OCI-LY1 (cell line): ENCODE measurements at regions not wholly inside any gene's neighbourhood (a gene's known extent, or its start where the extent isn't known, plus 50 kb on each side); places are given as distances from the start of the nearest gene placed in this dataset.

Source experiments
- H2AFZ ChIP-seq: fragments of 200-600 bp; sonication (generic), shearing (Covaris generic); 2 replicates; pipeline ENCODE4 v1.6.0; 2014; ENCODE audit warnings: antibody characterized with exemption, mild to moderate bottlenecking, low read length
- H3F3A ChIP-seq: fragments of 200-600 bp; sonication (generic), shearing (Covaris generic); 2 replicates; pipeline ENCODE4 v1.6.0; 2014; ENCODE audit warnings: mild to moderate bottlenecking, antibody characterized with exemption, low read length, moderate library complexity; ENCODE audit not compliant: insufficient read depth
- H3K27ac ChIP-seq: fragments of 200-600 bp; sonication (generic); 2 replicates; pipeline ENCODE4 v1.5.1; 2014; ENCODE audit warnings: low read length, mixed run types, mild to moderate bottlenecking, low read depth; ENCODE audit not compliant: poor library complexity, severe bottlenecking
- H3K27me3 ChIP-seq: fragments of 200-600 bp; sonication (generic); 2 replicates; pipeline ENCODE4 v1.6.0; 2014; ENCODE audit warnings: antibody characterized with exemption, mild to moderate bottlenecking, low read length, moderate library complexity; ENCODE audit not compliant: insufficient read depth
- H3K36me3 ChIP-seq: fragments of 200-600 bp; sonication (generic); 2 replicates; pipeline ENCODE4 v1.6.1; 2014; ENCODE audit warnings: mild to moderate bottlenecking, antibody characterized with exemption, low read length, moderate library complexity, mixed read lengths; ENCODE audit not compliant: insufficient read depth
- H3K4me1 ChIP-seq: fragments of 200-600 bp; sonication (generic); 2 replicates; pipeline ENCODE4 v1.5.1; 2014; ENCODE audit warnings: mild to moderate bottlenecking, low read length, moderate library complexity; ENCODE audit not compliant: insufficient read depth, severe bottlenecking
- H3K4me2 ChIP-seq: fragments of 200-600 bp; sonication (generic), shearing (Covaris generic); 2 replicates; pipeline ENCODE4 v1.6.1; 2014; ENCODE audit warnings: low read length
- H3K4me3 ChIP-seq: fragments of 200-600 bp; sonication (generic); 2 replicates; pipeline ENCODE4 v1.5.1; 2014; ENCODE audit warnings: low read length, low read depth, mild to moderate bottlenecking, mixed read lengths; ENCODE audit not compliant: poor library complexity, severe bottlenecking
- H3K79me2 ChIP-seq: fragments of 200-600 bp; shearing (Covaris generic); 2 replicates; pipeline ENCODE4 v1.6.1; 2016; ENCODE audit warnings: mixed run types, low read length, mixed read lengths; ENCODE audit not compliant: insufficient read depth
- H3K9ac ChIP-seq: fragments of 200-600 bp; sonication (generic), shearing (Covaris generic); 2 replicates; pipeline ENCODE4 v1.6.1; 2014; ENCODE audit warnings: mild to moderate bottlenecking, low read length, mixed read lengths
- H3K9me2 ChIP-seq: fragments of 200-600 bp; sonication (generic), shearing (Covaris generic); 2 replicates; pipeline ENCODE4 v1.6.1; 2014; ENCODE audit warnings: low read depth, mild to moderate bottlenecking, low read length, mixed read lengths
- H3K9me3 ChIP-seq: fragments of 200-600 bp; shearing (Covaris generic); 2 replicates; pipeline ENCODE4 v1.6.1; 2014; ENCODE audit warnings: low read length, mixed read lengths
- H4K20me1 ChIP-seq: fragments of 200-600 bp; sonication (generic), shearing (Covaris generic); 2 replicates; pipeline ENCODE4 v1.6.0; 2016; ENCODE audit warnings: mild to moderate bottlenecking, low read length; ENCODE audit not compliant: insufficient read depth
- EZH2 ChIP-seq: fragments of 200-600 bp; sonication (generic), shearing (Covaris generic); IDR thresholded peaks from 2 replicates; pipeline ENCODE4 v1.8.0; 2017; ENCODE audit warnings: borderline replicate concordance, mixed run types, mild to moderate bottlenecking, antibody characterized with exemption, low read length, moderate library complexity, mixed read lengths
- TF ChIP-seq, protein P1 (sequence below): fragments of 200-600 bp; sonication (generic), shearing (Covaris generic); IDR thresholded peaks from 2 replicates; pipeline ENCODE4 v1.5.1; 2017; ENCODE audit warnings: mild to moderate bottlenecking, antibody characterized with exemption, low read length, moderate library complexity, mixed read lengths

DNA sequence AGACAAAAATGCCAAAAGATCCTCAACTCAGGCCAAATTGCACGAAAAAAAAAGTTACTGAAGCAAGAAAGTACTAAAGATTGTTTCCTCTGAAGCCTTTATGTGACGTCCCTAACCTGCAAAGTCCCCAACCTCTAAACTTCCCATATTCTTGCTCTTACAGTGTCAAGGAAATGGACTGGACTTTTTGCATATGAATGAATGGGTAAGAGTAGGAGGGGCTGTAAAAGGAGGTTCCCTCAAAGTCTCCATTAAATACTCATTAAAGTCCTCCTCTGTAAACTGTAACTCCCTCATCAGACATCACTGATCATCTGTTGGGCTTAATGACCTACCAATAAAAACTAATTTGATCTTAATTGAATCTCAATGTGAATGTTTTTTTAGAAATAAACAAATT lies 164.8 kb upstream of the STEAP1 start:
- no peak overlapping the region for H3K27ac ChIP-seq
- H3K27me3 ChIP-seq: no peaks in the 10 kb centered on the region
- TF ChIP-seq EZH2: no peak
- TF ChIP-seq, protein P1, sequence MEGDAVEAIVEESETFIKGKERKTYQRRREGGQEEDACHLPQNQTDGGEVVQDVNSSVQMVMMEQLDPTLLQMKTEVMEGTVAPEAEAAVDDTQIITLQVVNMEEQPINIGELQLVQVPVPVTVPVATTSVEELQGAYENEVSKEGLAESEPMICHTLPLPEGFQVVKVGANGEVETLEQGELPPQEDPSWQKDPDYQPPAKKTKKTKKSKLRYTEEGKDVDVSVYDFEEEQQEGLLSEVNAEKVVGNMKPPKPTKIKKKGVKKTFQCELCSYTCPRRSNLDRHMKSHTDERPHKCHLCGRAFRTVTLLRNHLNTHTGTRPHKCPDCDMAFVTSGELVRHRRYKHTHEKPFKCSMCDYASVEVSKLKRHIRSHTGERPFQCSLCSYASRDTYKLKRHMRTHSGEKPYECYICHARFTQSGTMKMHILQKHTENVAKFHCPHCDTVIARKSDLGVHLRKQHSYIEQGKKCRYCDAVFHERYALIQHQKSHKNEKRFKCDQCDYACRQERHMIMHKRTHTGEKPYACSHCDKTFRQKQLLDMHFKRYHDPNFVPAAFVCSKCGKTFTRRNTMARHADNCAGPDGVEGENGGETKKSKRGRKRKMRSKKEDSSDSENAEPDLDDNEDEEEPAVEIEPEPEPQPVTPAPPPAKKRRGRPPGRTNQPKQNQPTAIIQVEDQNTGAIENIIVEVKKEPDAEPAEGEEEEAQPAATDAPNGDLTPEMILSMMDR: no peak
- no peaks in the 10 kb centered on the region for H3K79me2 ChIP-seq
- no peaks in the 10 kb centered on the region for H3F3A ChIP-seq
- H3K4me2 ChIP-seq: no peak overlapping the region
- no peak overlapping the region for H2AFZ ChIP-seq
- H3K9ac ChIP-seq: no peak overlapping the region
- H3K9me2 ChIP-seq: no peaks in the 10 kb centered on the region
- no peaks in the 10 kb centered on the region for H3K4me1 ChIP-seq
- no peaks in the 10 kb centered on the region for H4K20me1 ChIP-seq
- H3K36me3 ChIP-seq: no peaks in the 10 kb centered on the region
- H3K4me3 ChIP-seq: no peak overlapping the region
- no peaks in the 10 kb centered on the region for H3K9me3 ChIP-seq

GRCh38 chr7:89994483-89994882 lies 159.8 kb upstream of the STEAP1 start:
- no peak overlapping the region for H3K27ac ChIP-seq
- no peaks in the 10 kb centered on the region for H3K36me3 ChIP-seq
- H3K9me2 ChIP-seq: no peaks in the 10 kb centered on the region
- no peak overlapping the region for H3K4me3 ChIP-seq
- no peaks in the 10 kb centered on the region for H3F3A ChIP-seq
- no peak overlapping the region for H3K9ac ChIP-seq
- no peak overlapping the region for H3K4me2 ChIP-seq
- H3K79me2 ChIP-seq: no peaks in the 10 kb centered on the region
- H3K9me3 ChIP-seq: no peaks in the 10 kb centered on the region
- H3K27me3 ChIP-seq: no peaks in the 10 kb centered on the region
- no peak overlapping the region for H2AFZ ChIP-seq
- H3K4me1 ChIP-seq: no peaks in the 10 kb centered on the region
- TF ChIP-seq EZH2: no peak
- TF ChIP-seq, protein P1: no peak
- H4K20me1 ChIP-seq: no peaks in the 10 kb centered on the region

GRCh38 chr7:89998554-89998953 lies 155.7 kb upstream of the STEAP1 start:
- Histone ChIP-seq H2AFZ (no peak overlapping the region), H3K4me1 (no peaks in the 10 kb centered on the region), H3K36me3 (no peaks in the 10 kb centered on the region), H3K9ac (no peak overlapping the region), H3F3A (no peaks in the 10 kb centered on the region), H3K4me2 (no peak overlapping the region), H3K79me2 (no peaks in the 10 kb centered on the region), H3K27me3 (no peaks in the 10 kb centered on the region), H3K9me2 (no peaks in the 10 kb centered on the region), H3K9me3 (no peaks in the 10 kb centered on the region), H3K4me3 (no peak overlapping the region), H3K27ac (no peak overlapping the region), H4K20me1 (no peaks in the 10 kb centered on the region)
- TF ChIP-seq, protein P1: no peak
- no peak for TF ChIP-seq EZH2
